Immature natural killer cell (primary cell): ENCODE measurements at regions not wholly inside any gene's neighbourhood (a gene's known extent, or its start where the extent isn't known, plus 50 kb on each side); places are given as distances from the start of the nearest gene placed in this dataset.

Source experiments
- DNase-seq, 3 donors: peaks; one replicate each; pipeline ENCODE4 v3.0.0; 2022; ENCODE audit warnings: mixed read lengths in 1 of 3
- H3K27ac Mint-ChIP-seq, 6 donors: one replicate each; pipeline ENCODE4 v1.8.0; 2020; ENCODE audit warnings: mixed read lengths in 6 of 6, mild to moderate bottlenecking in 5 of 6, inconsistent platforms in 4 of 6, moderate library complexity in 3 of 6
- H3K27me3 Mint-ChIP-seq, 3 donors: one replicate each; pipeline ENCODE4 v1.8.0; 2020 to 2021; ENCODE audit warnings: low read depth in 3 of 3, mild to moderate bottlenecking in 3 of 3, mixed read lengths in 3 of 3, moderate library complexity in 3 of 3, inconsistent platforms in 1 of 3
- H3K36me3 Mint-ChIP-seq, 3 donors: one replicate each; pipeline ENCODE4 v1.8.0; 2020; ENCODE audit warnings: mixed read lengths in 3 of 3, inconsistent platforms in 2 of 3, mild to moderate bottlenecking in 2 of 3
- H3K4me1 Mint-ChIP-seq, 2 donors: one replicate each; pipeline ENCODE4 v1.8.0; 2020; ENCODE audit warnings: inconsistent platforms in 2 of 2, mild to moderate bottlenecking in 2 of 2, mixed read lengths in 2 of 2, moderate library complexity in 1 of 2
- H3K4me3 Mint-ChIP-seq, 5 donors: one replicate each; pipeline ENCODE4 v1.8.0; 2020; ENCODE audit warnings: mild to moderate bottlenecking in 5 of 5, mixed read lengths in 5 of 5, inconsistent platforms in 3 of 5, moderate library complexity in 3 of 5
- H3K9me3 Mint-ChIP-seq, 6 donors: one replicate each; pipeline ENCODE4 v1.8.0; 2020; ENCODE audit warnings: mild to moderate bottlenecking in 6 of 6, mixed read lengths in 6 of 6, inconsistent platforms in 4 of 6, moderate library complexity in 3 of 6

- Mint-ChIP-seq H3K4me3 (no peak overlapping the region), H3K9me3 (peaks cover 0 to 16% (median 3%) of the 10 kb centered on the region in 6 donors), H3K27ac (no peak overlapping the region), H3K27me3 (no peaks in the 10 kb centered on the region), H3K36me3 (no peaks in the 10 kb centered on the region), H3K4me1 (no peaks in the 10 kb centered on the region)
- no peak for DNase-seq
Observed at GRCh38 chr10:25797888-25798429, 136.1 kb upstream of the MYO3A start.

- Mint-ChIP-seq H3K4me1 (no peaks in the 10 kb centered on the region), H3K36me3 (no peaks in the 10 kb centered on the region), H3K27me3 (peaks cover 0 to 2% (median 0%) of the 10 kb centered on the region in 3 donors), H3K9me3 (peaks cover 0 to 2% (median 0%) of the 10 kb centered on the region in 6 donors), H3K27ac (no peak overlapping the region), H3K4me3 (no peak overlapping the region)
- DNase-seq, result no peak
Observed at GRCh38 chr10:25804505-25804904, 129.5 kb upstream of the MYO3A start.

- Mint-ChIP-seq H3K9me3 (peaks cover 0 to 5% (median 2%) of the 10 kb centered on the region in 6 donors), H3K36me3 (no peaks in the 10 kb centered on the region), H3K4me1 (no peaks in the 10 kb centered on the region), H3K27me3 (peaks cover 0 to 2% (median 0%) of the 10 kb centered on the region in 3 donors), H3K27ac (no peak overlapping the region), H3K4me3 (no peak overlapping the region)
- no peak for DNase-seq
Observed at GRCh38 chr10:25805986-25806385, 128.0 kb upstream of the MYO3A start.

GRCh38 chr10:25808372-25808771 lies 125.7 kb upstream of the MYO3A start:
- no peak overlapping the region for H3K27ac Mint-ChIP-seq
- H3K4me1 Mint-ChIP-seq, result no peaks in the 10 kb centered on the region
- H3K36me3 Mint-ChIP-seq, result no peaks in the 10 kb centered on the region
- DNase-seq, result no peak
- peaks cover 0 to 2% (median 0%) of the 10 kb centered on the region in 3 donors for H3K27me3 Mint-ChIP-seq
- H3K4me3 Mint-ChIP-seq, result no peak overlapping the region
- peaks cover 0 to 5% (median under 1%) of the 10 kb centered on the region in 6 donors for H3K9me3 Mint-ChIP-seq

GRCh38 chr10:25811052-25811685 lies 122.9 kb upstream of the MYO3A start:
- DNase-seq, result no peak
- H3K36me3 Mint-ChIP-seq, result no peaks in the 10 kb centered on the region
- H3K9me3 Mint-ChIP-seq, result peaks cover 0 to 5% (median 2%) of the 10 kb centered on the region in 6 donors
- peaks cover 0 to 2% (median 0%) of the 10 kb centered on the region in 3 donors for H3K27me3 Mint-ChIP-seq
- no peaks in the 10 kb centered on the region for H3K4me1 Mint-ChIP-seq
- no peak overlapping the region for H3K27ac Mint-ChIP-seq
- H3K4me3 Mint-ChIP-seq, result no peak overlapping the region

- Mint-ChIP-seq H3K36me3 (no peaks in the 10 kb centered on the region), H3K4me1 (no peaks in the 10 kb centered on the region), H3K27ac (no peak overlapping the region), H3K4me3 (no peak overlapping the region), H3K27me3 (no peaks in the 10 kb centered on the region), H3K9me3 (peaks cover 0 to 10% (median 2%) of the 10 kb centered on the region in 6 donors)
- DNase-seq, result no peak
Observed at GRCh38 chr10:25813511-25813910, 120.5 kb upstream of the MYO3A start.

GRCh38 chr10:25815236-25815635 lies 118.8 kb upstream of the MYO3A start:
- DNase-seq, result no peak
- no peak overlapping the region for H3K4me3 Mint-ChIP-seq
- no peaks in the 10 kb centered on the region for H3K36me3 Mint-ChIP-seq
- no peak overlapping the region for H3K27ac Mint-ChIP-seq
- peaks cover 0 to 7% (median 1%) of the 10 kb centered on the region in 6 donors for H3K9me3 Mint-ChIP-seq
- H3K27me3 Mint-ChIP-seq, result no peaks in the 10 kb centered on the region
- H3K4me1 Mint-ChIP-seq, result no peaks in the 10 kb centered on the region

- no peak for DNase-seq
- Mint-ChIP-seq H3K27me3 (no peaks in the 10 kb centered on the region), H3K4me1 (peaks cover 0 to 4% of the 10 kb centered on the region in 2 donors), H3K36me3 (no peaks in the 10 kb centered on the region), H3K9me3 (peaks cover 0 to 8% (median 3%) of the 10 kb centered on the region in 6 donors), H3K4me3 (no peak overlapping the region), H3K27ac (no peak overlapping the region)
Observed at GRCh38 chr10:25815999-25816768, 117.8 kb upstream of the MYO3A start.

GRCh38 chr10:25817200-25817599 lies 116.8 kb upstream of the MYO3A start:
- DNase-seq, result no peak
- no peak overlapping the region for H3K27ac Mint-ChIP-seq
- peaks cover 0 to 4% of the 10 kb centered on the region in 2 donors for H3K4me1 Mint-ChIP-seq
- no peaks in the 10 kb centered on the region for H3K27me3 Mint-ChIP-seq
- no peaks in the 10 kb centered on the region for H3K36me3 Mint-ChIP-seq
- peaks cover 0 to 8% (median 3%) of the 10 kb centered on the region in 6 donors for H3K9me3 Mint-ChIP-seq
- H3K4me3 Mint-ChIP-seq, result no peak overlapping the region

- no peaks in the 10 kb centered on the region for H3K36me3 Mint-ChIP-seq
- H3K4me3 Mint-ChIP-seq, result no peak overlapping the region
- no peak overlapping the region for H3K27ac Mint-ChIP-seq
- peaks cover 0 to 4% of the 10 kb centered on the region in 2 donors for H3K4me1 Mint-ChIP-seq
- H3K27me3 Mint-ChIP-seq, result no peaks in the 10 kb centered on the region
- no peak for DNase-seq
- H3K9me3 Mint-ChIP-seq, result peaks cover 0 to 8% (median 3%) of the 10 kb centered on the region in 6 donors
Observed at GRCh38 chr10:25818751-25819150, 115.3 kb upstream of the MYO3A start.

- H3K9me3 Mint-ChIP-seq, result peaks cover 0 to 6% (median 2%) of the 10 kb centered on the region in 6 donors
- H3K27me3 Mint-ChIP-seq, result no peaks in the 10 kb centered on the region
- H3K4me3 Mint-ChIP-seq, result peak overlapping the region; percentile 7 to 75 (median 61)
- DNase-seq, result no peak
- no peak overlapping the region for H3K27ac Mint-ChIP-seq
- peaks cover 0 to 4% of the 10 kb centered on the region in 2 donors for H3K4me1 Mint-ChIP-seq
- H3K36me3 Mint-ChIP-seq, result no peaks in the 10 kb centered on the region
Observed at GRCh38 chr10:25820472-25820871, 113.6 kb upstream of the MYO3A start.

GRCh38 chr10:25820874-25821273 lies 113.2 kb upstream of the MYO3A start:
- H3K9me3 Mint-ChIP-seq, result peaks cover 0 to 6% (median 2%) of the 10 kb centered on the region in 6 donors
- no peaks in the 10 kb centered on the region for H3K27me3 Mint-ChIP-seq
- H3K4me3 Mint-ChIP-seq, result peak overlapping the region; percentile 7 to 75 (median 61)
- H3K4me1 Mint-ChIP-seq, result peaks cover 0 to 4% of the 10 kb centered on the region in 2 donors
- no peaks in the 10 kb centered on the region for H3K36me3 Mint-ChIP-seq
- H3K27ac Mint-ChIP-seq, result no peak overlapping the region
- DNase-seq, result no peak

GRCh38 chr10:25824050-25824449 lies 110.0 kb upstream of the MYO3A start:
- H3K27me3 Mint-ChIP-seq, result no peaks in the 10 kb centered on the region
- H3K4me3 Mint-ChIP-seq, result no peak overlapping the region
- H3K36me3 Mint-ChIP-seq, result no peaks in the 10 kb centered on the region
- H3K9me3 Mint-ChIP-seq, result peaks cover 0 to 10% (median 2%) of the 10 kb centered on the region in 6 donors
- no peak overlapping the region for H3K27ac Mint-ChIP-seq
- H3K4me1 Mint-ChIP-seq, result peaks cover 0 to 4% of the 10 kb centered on the region in 2 donors
- no peak for DNase-seq

- H3K9me3 Mint-ChIP-seq, result peaks cover 0 to 8% (median 0%) of the 10 kb centered on the region in 6 donors
- no peaks in the 10 kb centered on the region for H3K27me3 Mint-ChIP-seq
- H3K4me1 Mint-ChIP-seq, result no peaks in the 10 kb centered on the region
- H3K36me3 Mint-ChIP-seq, result no peaks in the 10 kb centered on the region
- no peak for DNase-seq
- H3K4me3 Mint-ChIP-seq, result no peak overlapping the region
- no peak overlapping the region for H3K27ac Mint-ChIP-seq
Observed at GRCh38 chr10:25828475-25828874, 105.6 kb upstream of the MYO3A start.
